OCI-LY7 (cell line): ENCODE measurements at regions not wholly inside any gene's neighbourhood (a gene's known extent, or its start where the extent isn't known, plus 50 kb on each side); places are given as distances from the start of the nearest gene placed in this dataset.

Source experiments
- CTCF ChIP-seq: fragments of 200-600 bp; sonication (generic); conservative IDR thresholded peaks from 2 replicates; pipeline ENCODE4 v1.5.1; 2014; ENCODE audit warnings: mild to moderate bottlenecking, antibody characterized with exemption, low read length, moderate library complexity, mixed read lengths
- EZH2phosphoT487 ChIP-seq: fragments of 200-600 bp; sonication (generic); IDR thresholded peaks from 2 replicates; pipeline ENCODE4 v1.6.1; 2018; ENCODE audit warnings: low read depth, borderline replicate concordance, mild to moderate bottlenecking, mixed run types, antibody characterized with exemption, low read length, moderate library complexity, mixed read lengths

DNA sequence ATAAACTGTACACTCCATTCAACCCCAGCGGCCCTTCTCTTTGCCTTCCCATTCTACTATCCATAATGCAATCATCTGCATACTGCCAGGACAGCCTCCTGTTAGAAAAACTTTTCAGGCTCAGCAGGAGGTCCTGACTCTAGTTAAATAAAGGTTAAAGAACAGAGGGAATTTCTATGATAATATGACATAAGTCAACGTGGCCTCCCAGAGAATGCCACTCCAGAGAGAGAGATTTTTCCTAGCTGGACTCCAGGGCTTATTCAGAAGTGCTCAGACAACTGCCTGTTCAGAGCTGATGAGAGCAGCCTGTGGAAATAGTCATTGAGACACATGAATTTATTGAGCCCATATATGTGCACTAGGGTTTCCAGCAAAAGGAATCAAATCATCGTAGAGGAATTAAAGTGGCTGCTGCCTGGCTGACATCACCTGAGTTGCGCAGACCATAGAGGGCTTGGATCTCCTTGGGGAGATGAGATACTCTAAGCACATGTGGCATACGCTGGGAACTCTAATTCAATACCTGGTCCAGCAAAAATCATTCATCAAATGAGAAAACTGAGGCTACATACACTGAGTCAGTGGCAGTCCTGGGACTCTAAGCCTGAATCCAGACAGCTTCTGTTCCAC is 736.2 kb downstream of the PTPRU start:
- TF ChIP-seq CTCF (no peak), EZH2phosphoT487 (no peak)
